Osteocyte (in vitro differentiated cells): ENCODE measurements at regions not wholly inside any gene's neighbourhood (a gene's known extent, or its start where the extent isn't known, plus 50 kb on each side); places are given as distances from the start of the nearest gene placed in this dataset.

Experiments
- DNase-seq: peaks from one replicate; pipeline ENCODE4 v3.0.0; 2021; ENCODE audit warnings: mixed read lengths; ENCODE audit not compliant: unreplicated experiment; ENCODE audit errors: extremely low spot score
- H3K27ac Mint-ChIP-seq: one replicate; pipeline ENCODE4 v1.8.0; 2021; ENCODE audit warnings: mild to moderate bottlenecking, mixed read lengths; ENCODE audit not compliant: unreplicated experiment
- H3K27me3 Mint-ChIP-seq: one replicate; pipeline ENCODE4 v1.8.0; 2021; ENCODE audit warnings: mixed read lengths; ENCODE audit not compliant: unreplicated experiment
- H3K36me3 Mint-ChIP-seq: one replicate; pipeline ENCODE4 v1.8.0; 2021; ENCODE audit warnings: mixed read lengths; ENCODE audit not compliant: unreplicated experiment
- H3K4me1 Mint-ChIP-seq: one replicate; pipeline ENCODE4 v1.8.0; 2021; ENCODE audit warnings: mixed read lengths; ENCODE audit not compliant: unreplicated experiment
- H3K4me3 Mint-ChIP-seq: one replicate; pipeline ENCODE4 v1.8.0; 2021; ENCODE audit warnings: mild to moderate bottlenecking, moderate library complexity, mixed read lengths; ENCODE audit not compliant: unreplicated experiment
- H3K9me3 Mint-ChIP-seq: one replicate; pipeline ENCODE4 v1.8.0; 2021; ENCODE audit warnings: mixed read lengths; ENCODE audit not compliant: unreplicated experiment
- CTCF ChIP-seq: fragments of 200-600 bp; sonication (generic); IDR thresholded peaks from 2 replicates; pipeline ENCODE4 v1.5.0; 2021; ENCODE audit warnings: antibody characterized with exemption, mild to moderate bottlenecking, moderate library complexity

DNA sequence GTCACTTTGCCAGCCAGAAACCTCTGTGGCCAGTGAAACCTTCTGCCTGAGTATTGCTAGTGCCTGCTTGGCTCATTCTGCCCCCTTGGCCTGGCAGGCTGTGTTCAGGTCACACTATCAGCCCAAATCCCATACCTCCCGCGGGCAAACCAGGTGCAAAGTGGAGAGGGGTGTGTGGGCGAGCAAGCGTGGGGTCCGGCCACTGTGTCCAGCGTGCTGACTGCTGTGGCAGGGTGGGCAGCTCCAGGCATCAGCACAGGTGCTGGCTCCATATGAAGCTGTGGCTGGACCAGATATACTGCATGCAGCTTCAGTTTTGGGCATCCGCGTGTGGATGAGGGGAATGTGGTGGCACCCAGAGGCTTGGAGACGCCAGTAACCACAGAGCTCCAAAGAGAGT is 576.5 kb upstream of the EDIL3 start:
- no peaks in the 10 kb centered on the region for H3K36me3 Mint-ChIP-seq
- TF ChIP-seq CTCF: no peak
- no peaks in the 10 kb centered on the region for H3K9me3 Mint-ChIP-seq
- no peak for DNase-seq
- no peaks in the 10 kb centered on the region for H3K27me3 Mint-ChIP-seq
- no peaks in the 10 kb centered on the region for H3K4me1 Mint-ChIP-seq
- H3K27ac Mint-ChIP-seq: no peak overlapping the region
- no peak overlapping the region for H3K4me3 Mint-ChIP-seq

- no peak for TF ChIP-seq CTCF
- Mint-ChIP-seq H3K36me3 (no peaks in the 10 kb centered on the region), H3K4me1 (no peaks in the 10 kb centered on the region), H3K27ac (no peak overlapping the region), H3K27me3 (no peaks in the 10 kb centered on the region), H3K4me3 (no peak overlapping the region), H3K9me3 (no peaks in the 10 kb centered on the region)
- no peak for DNase-seq
Observed at GRCh38 chr5:84961903-84962302, 577.2 kb upstream of the EDIL3 start.

GRCh38 chr5:84983093-84983492 is 598.4 kb upstream of the EDIL3 start:
- no peak for TF ChIP-seq CTCF
- Mint-ChIP-seq H3K36me3 (no peaks in the 10 kb centered on the region), H3K27ac (no peak overlapping the region), H3K4me3 (no peak overlapping the region), H3K27me3 (no peaks in the 10 kb centered on the region), H3K4me1 (no peaks in the 10 kb centered on the region), H3K9me3 (no peaks in the 10 kb centered on the region)
- DNase-seq: no peak

DNA sequence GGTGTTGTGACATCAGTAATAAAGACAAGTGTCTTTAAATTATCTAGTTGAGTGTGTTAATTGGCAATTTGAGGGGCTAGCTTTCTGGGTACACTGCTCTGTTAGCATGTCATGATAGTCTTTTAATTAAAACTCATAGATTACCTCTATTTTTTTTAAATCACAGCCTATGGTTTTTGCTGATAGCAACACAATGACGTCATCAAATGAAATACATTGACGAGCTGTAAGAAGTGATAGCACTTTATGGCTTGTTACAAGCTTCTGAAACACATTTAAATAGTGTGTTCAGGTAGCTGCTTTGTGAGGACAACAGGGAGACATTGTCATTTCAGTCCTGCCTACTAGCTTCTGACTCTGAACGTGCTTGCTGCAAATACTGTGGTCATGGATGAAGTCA is 600.5 kb upstream of the EDIL3 start:
- no peak for TF ChIP-seq CTCF
- Mint-ChIP-seq H3K9me3 (no peaks in the 10 kb centered on the region), H3K27ac (no peak overlapping the region), H3K36me3 (no peaks in the 10 kb centered on the region), H3K4me3 (no peak overlapping the region), H3K4me1 (peaks cover 3% of the 10 kb centered on the region), H3K27me3 (no peaks in the 10 kb centered on the region)
- no peak for DNase-seq

- DNase-seq: no peak
- no peaks in the 10 kb centered on the region for H3K36me3 Mint-ChIP-seq
- H3K4me1 Mint-ChIP-seq: peaks cover 3% of the 10 kb centered on the region
- TF ChIP-seq CTCF: no peak
- H3K4me3 Mint-ChIP-seq: no peak overlapping the region
- no peak overlapping the region for H3K27ac Mint-ChIP-seq
- H3K27me3 Mint-ChIP-seq: no peaks in the 10 kb centered on the region
- H3K9me3 Mint-ChIP-seq: no peaks in the 10 kb centered on the region
Observed at GRCh38 chr5:84986688-84987087, 602.0 kb upstream of the EDIL3 start.
